ENCODE measurements at regions not wholly inside any gene's neighbourhood (a gene's known extent, or its start where the extent isn't known, plus 50 kb on each side); places are given as distances from the start of the nearest gene placed in this dataset.

GRCh38 chr2:15829985-15830384 lies 110.4 kb upstream of the MYCN start:
- no peaks in the 10 kb centered on the region for H3K79me2 ChIP-seq (ENCODE audit: control insufficient read depth in 1 of 2, insufficient read depth in 2 of 2, low read length in 2 of 2)
- H3K4ac ChIP-seq (replicated peaks; ENCODE audit: insufficient read length, low read depth, low read length) = no peak overlapping the region
- no peak overlapping the region for H4K5ac ChIP-seq (ENCODE audit: insufficient read length, low read depth, low read length)
- H3K56ac ChIP-seq (replicated peaks; ENCODE audit: insufficient read length, low read depth, low read length) = no peak overlapping the region
- no peaks in the 10 kb centered on the region for H3K79me1 ChIP-seq (ENCODE audit: low read depth, low read length)
- no peak overlapping the region for H4K91ac ChIP-seq (replicated peaks; ENCODE audit: insufficient read length, low read length)
- H3K4me2 ChIP-seq (ENCODE audit: insufficient read depth in 1 of 2, low read depth in 2 of 2, low read length in 2 of 2) = no peak overlapping the region
- no peak overlapping the region for H3K14ac ChIP-seq (ENCODE audit: insufficient read length)
- H3K4me1 ChIP-seq (replicated peaks in 1 of 4; ENCODE audit: control insufficient read depth in 3 of 4, insufficient read depth in 4 of 4, low read length in 3 of 4) = peaks cover 5 to 14% (median 8%) of the 10 kb centered on the region in 4 experiments; a peak in 6 of 7 replicates
- no peaks in the 10 kb centered on the region for H4K20me1 ChIP-seq (replicated peaks in 1 of 2; ENCODE audit: control insufficient read depth in 1 of 2, insufficient read depth in 2 of 2, low read length in 2 of 2)
- H3K23me2 ChIP-seq (ENCODE audit: low read depth, low read length) = no peaks in the 10 kb centered on the region
- H2AK5ac ChIP-seq (ENCODE audit: low read depth, low read length) = no peak overlapping the region
- 84% methylated on average over 2 of the region's 2 CpGs; no CpG with 5 or more reads in 1 of the 2 experiments for WGBS, 2 experiments (ENCODE audit: extremely low coverage in 1 of 2, insufficient coverage in 1 of 2, insufficient read length in 1 of 2, insufficient replicate concordance in 2 of 2, low coverage in 1 of 2, low lambda C conversion rate in 2 of 2, missing lambda C conversion rate in 1 of 2)
- no peak overlapping the region for H3K9ac ChIP-seq (replicated peaks in 1 of 4; ENCODE audit: extremely low read depth in 1 of 4, low read depth in 3 of 4, low read length in 3 of 4)
- H3K36me3 ChIP-seq (ENCODE audit: control insufficient read depth in 2 of 4, insufficient read depth in 4 of 4, low read length in 3 of 4) = no peaks in the 10 kb centered on the region
- POLR2A ChIA-PET (ENCODE audit: partially characterized antibody) = no interaction called here
- H2BK120ac ChIP-seq (replicated peaks; ENCODE audit: low read depth, low read length) = no peak overlapping the region
- H4K8ac ChIP-seq (ENCODE audit: extremely low read depth, insufficient read depth, low read length) = no peak overlapping the region
- no peak overlapping the region for H3K4me3 ChIP-seq (ENCODE audit: extremely low read depth in 1 of 4, insufficient read depth in 2 of 4, low read depth in 3 of 4, low read length in 4 of 4)
- no peak overlapping the region for H2BK5ac ChIP-seq (ENCODE audit: low read depth, low read length)
- no peak for TF ChIP-seq CBX8 (IDR thresholded peaks at IDR 0.05; ENCODE audit: borderline replicate concordance, low read depth, low read length)
- no peak for TF ChIP-seq JUND (IDR thresholded peaks at IDR 0.05; ENCODE audit: low read length)
- no peak for TF ChIP-seq BCL11A (IDR thresholded peaks at IDR 0.05; ENCODE audit: low read depth in 2 of 2, low read length in 2 of 2)
- no peak for TF ChIP-seq RNF2 (IDR thresholded peaks at IDR 0.05; ENCODE audit: borderline replicate concordance, low read depth, low read length, missing control alignments, poor library complexity, severe bottlenecking)
- no peak for TF ChIP-seq TEAD4 (IDR thresholded peaks at IDR 0.05; ENCODE audit: low read depth, low read length)
- no peak for TF ChIP-seq JUN (IDR thresholded peaks at IDR 0.05; ENCODE audit: low read depth, low read length)
- no peak for TF ChIP-seq CHD1 (IDR thresholded peaks at IDR 0.05; ENCODE audit: low read depth, low read length)
- no peak for TF ChIP-seq CBX5 (IDR thresholded peaks at IDR 0.05; ENCODE audit: low read depth, low read length)
- no peak for TF ChIP-seq HDAC2 (IDR thresholded peaks at IDR 0.05; ENCODE audit: borderline replicate concordance in 1 of 2, low read depth in 2 of 2, low read length in 2 of 2)
- no peak for TF ChIP-seq RBBP5 (IDR thresholded peaks at IDR 0.05; ENCODE audit: borderline replicate concordance, low read depth, low read length)
- TF ChIP-seq ATF3 (IDR thresholded peaks at IDR 0.05; ENCODE audit: insufficient read depth, low read depth, low read length) = no peak
- TF ChIP-seq SIX5 (IDR thresholded peaks at IDR 0.05; ENCODE audit: low read depth, low read length) = no peak
- no peak for TF ChIP-seq TAF1 (IDR thresholded peaks at IDR 0.05; ENCODE audit: low read depth, low read length)
- TF ChIP-seq SP1 (IDR thresholded peaks at IDR 0.05; ENCODE audit: low read depth, low read length) = no peak
- H2AFZ ChIP-seq (ENCODE audit: low read length) = no peak overlapping the region
- no peaks in the 10 kb centered on the region for H3K27me3 ChIP-seq (replicated peaks in 1 of 4; ENCODE audit: control insufficient read depth in 3 of 4, extremely low read depth in 1 of 4, insufficient read depth in 3 of 4, low read length in 3 of 4)
- H3K23ac ChIP-seq (ENCODE audit: insufficient read length) = no peak overlapping the region
- H3K9me3 ChIP-seq (ENCODE audit: insufficient read depth in 2 of 2, low read depth in 1 of 2, low read length in 1 of 2) = no peaks in the 10 kb centered on the region
- H3K27ac ChIP-seq (ENCODE audit: low read depth, low read length) = no peak overlapping the region
- H2BK12ac ChIP-seq (ENCODE audit: low read depth, low read length) = no peak overlapping the region
- H3K18ac ChIP-seq (ENCODE audit: extremely low read depth, low read length) = no peak overlapping the region
- CTCF ChIA-PET (ENCODE audit: partially characterized antibody) = interaction anchor here (0.8 to 1.5 kb wide), 2 partner anchors 13 to 212 kb away, joined by 4 read pairs; no protein-coding TSS in a partner anchor
- no peak for FAIRE-seq
- H2BK15ac ChIP-seq (ENCODE audit: low read length) = no peak overlapping the region
- H2BK20ac ChIP-seq (ENCODE audit: low read length) = no peak overlapping the region
- no peak for DNase-seq (ENCODE audit: low read depth in 1 of 2, low spot score in 2 of 2)
